Gastrocnemius medialis (tissue), 4 donors: ENCODE measurements at regions not wholly inside any gene's neighbourhood (a gene's known extent, or its start where the extent isn't known, plus 50 kb on each side); places are given as distances from the start of the nearest gene placed in this dataset.
"Not testable (repeated sequence)": the region's sequence is repeated elsewhere in the genome, so short reads cannot be mapped to it uniquely, and the experiment has no call there.

ENCODE experiments used
- ATAC-seq, 2 donors: fragments of 150-250 bp; one replicate each; pipeline ENCODE4 v1.9.1; 2016
- DNase-seq, 2 donors: peaks; one replicate each; pipeline ENCODE4 v3.0.0-alpha.2; 2019
- H3K27ac ChIP-seq, 4 donors: fragments of 200-600 bp; sonication (generic); 1 replicate in 1 of 4; 2 replicates in 3 of 4; pipeline ENCODE4 v1.5.1; 2016 to 2018; ENCODE audit warnings: mild to moderate bottlenecking in 2 of 4, moderate library complexity in 1 of 4
- H3K27me3 ChIP-seq, 3 donors: fragments of 200-600 bp; sonication (generic) in 2 of 3; 1 replicate in 1 of 3; 2 replicates in 2 of 3; pipeline versions ENCODE4 v1.5.1 to v1.6.0; 2016 to 2019; ENCODE audit warnings: mild to moderate bottlenecking in 1 of 3, moderate library complexity in 1 of 3
- H3K36me3 ChIP-seq, 2 donors: fragments of 200-600 bp; sonication (generic) in 1 of 2; one replicate each; pipeline ENCODE4 v1.5.1; 2017 to 2018
- H3K4me1 ChIP-seq, 2 donors: fragments of 200-600 bp; sonication (generic) in 1 of 2; one replicate each; pipeline ENCODE4 v1.5.1; 2016 to 2017; ENCODE audit warnings: mild to moderate bottlenecking in 2 of 2
- H3K4me3 ChIP-seq, 4 donors: fragments of 200-600 bp; sonication (generic) in 3 of 4; 1 replicate in 1 of 4; 2 replicates in 3 of 4; pipeline ENCODE4 v1.5.1; 2016 to 2019; ENCODE audit warnings: mild to moderate bottlenecking in 2 of 4
- H3K9me3 ChIP-seq, 3 donors: fragments of 200-600 bp; sonication (generic) in 2 of 3; 1 replicate in 1 of 3; 2 replicates in 2 of 3; pipeline ENCODE4 v1.5.1; 2016 to 2019
- POLR2A ChIP-seq, 2 donors: fragments of 450-650 bp; IDR thresholded peaks; one replicate each; pipeline ENCODE4 v1.6.1; 2017; ENCODE audit warnings: antibody characterized with exemption in 2 of 2, mild to moderate bottlenecking in 2 of 2, moderate library complexity in 2 of 2
- in situ Hi-C, 4 donors: fragments of 200-750 bp; cut with MboI; loops; one replicate each; pipeline versions ENCODE4 v1.15.0 to v1.8.0; 2017; ENCODE audit warnings: low sequenced_read_pairs in 4 of 4
- intact Hi-C: fragments of 100-400 bp; cut with DNase I; formaldehyde crosslinking; loops from one replicate; pipeline ENCODE4 v1.15.1; 2023; ENCODE audit warnings: low total_unique reads
- TF ChIP-seq, protein P1 (sequence below), 5 experiments: fragments of 450-650 bp in 3 of 5; fragments of 200-600 bp in 2 of 5; sonication (generic) in 2 of 5; IDR thresholded peaks in 4 of 5; conservative IDR thresholded peaks in 1 of 5; 1 replicate in 4 of 5; 2 replicates in 1 of 5; pipeline ENCODE4 v1.5.1; 2016 to 2019; ENCODE audit warnings: antibody characterized with exemption in 5 of 5, mild to moderate bottlenecking in 3 of 5, moderate library complexity in 3 of 5

DNA sequence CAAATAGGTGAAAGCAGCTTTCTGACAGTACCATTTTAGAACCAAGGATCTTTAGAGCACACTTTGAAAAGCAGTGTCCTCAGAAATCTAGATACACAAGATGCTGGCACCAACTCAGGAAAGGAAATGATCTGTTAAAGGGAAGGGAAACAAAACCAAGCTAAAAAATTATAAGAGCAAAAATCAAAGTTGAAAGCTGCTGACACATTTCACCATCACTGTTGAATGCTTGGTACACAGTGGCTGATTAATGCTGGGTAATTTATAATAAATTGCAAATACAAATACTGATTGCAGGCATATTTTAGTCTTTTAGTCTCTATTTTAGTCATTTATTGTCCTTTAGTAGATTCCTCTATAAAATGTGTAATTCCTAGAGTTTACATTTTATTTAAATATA is 1540.1 kb upstream of the PCDH10 start:
- in situ Hi-C loops (no loop called here), intact Hi-C loops (no loop called here)
- H3K27ac ChIP-seq: no peak overlapping the region
- H3K9me3 ChIP-seq: no peaks in the 10 kb centered on the region
- ATAC-seq: no peak
- DNase-seq: no peak
- no peaks in the 10 kb centered on the region for H3K36me3 ChIP-seq
- no peak overlapping the region for H3K4me3 ChIP-seq
- TF ChIP-seq, protein P1, sequence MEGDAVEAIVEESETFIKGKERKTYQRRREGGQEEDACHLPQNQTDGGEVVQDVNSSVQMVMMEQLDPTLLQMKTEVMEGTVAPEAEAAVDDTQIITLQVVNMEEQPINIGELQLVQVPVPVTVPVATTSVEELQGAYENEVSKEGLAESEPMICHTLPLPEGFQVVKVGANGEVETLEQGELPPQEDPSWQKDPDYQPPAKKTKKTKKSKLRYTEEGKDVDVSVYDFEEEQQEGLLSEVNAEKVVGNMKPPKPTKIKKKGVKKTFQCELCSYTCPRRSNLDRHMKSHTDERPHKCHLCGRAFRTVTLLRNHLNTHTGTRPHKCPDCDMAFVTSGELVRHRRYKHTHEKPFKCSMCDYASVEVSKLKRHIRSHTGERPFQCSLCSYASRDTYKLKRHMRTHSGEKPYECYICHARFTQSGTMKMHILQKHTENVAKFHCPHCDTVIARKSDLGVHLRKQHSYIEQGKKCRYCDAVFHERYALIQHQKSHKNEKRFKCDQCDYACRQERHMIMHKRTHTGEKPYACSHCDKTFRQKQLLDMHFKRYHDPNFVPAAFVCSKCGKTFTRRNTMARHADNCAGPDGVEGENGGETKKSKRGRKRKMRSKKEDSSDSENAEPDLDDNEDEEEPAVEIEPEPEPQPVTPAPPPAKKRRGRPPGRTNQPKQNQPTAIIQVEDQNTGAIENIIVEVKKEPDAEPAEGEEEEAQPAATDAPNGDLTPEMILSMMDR (IDR thresholded peaks at IDR 0.05 in 4 of 5, conservative IDR thresholded peaks at IDR 0.05 in 1 of 5): no peak
- no peak for TF ChIP-seq POLR2A (IDR thresholded peaks at IDR 0.05)
- H3K27me3 ChIP-seq: no peaks in the 10 kb centered on the region
- no peaks in the 10 kb centered on the region for H3K4me1 ChIP-seq

DNA sequence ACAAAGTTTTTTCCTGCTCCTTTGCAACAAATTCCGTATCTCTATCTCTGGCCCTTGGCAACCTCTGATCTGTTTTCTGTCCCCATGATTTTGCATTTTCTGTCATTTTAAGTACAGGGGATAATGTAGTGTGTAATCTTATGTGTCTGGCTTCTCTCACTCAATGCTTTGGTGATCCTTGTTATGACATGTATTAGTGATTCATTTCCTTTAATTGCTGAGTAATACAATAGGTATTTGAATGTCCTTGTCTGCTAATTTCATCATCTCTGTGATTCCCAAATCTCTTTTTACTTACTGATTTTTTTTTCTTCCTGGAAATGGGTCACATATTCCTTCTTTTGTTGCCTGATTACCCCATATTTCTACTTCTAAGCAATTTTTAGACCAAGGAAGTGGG is 1538.6 kb upstream of the PCDH10 start:
- H3K4me1 ChIP-seq, H3K9me3 ChIP-seq, intact Hi-C loops, ATAC-seq, H3K27ac ChIP-seq, DNase-seq, in situ Hi-C loops, H3K4me3 ChIP-seq, H3K36me3 ChIP-seq, H3K27me3 ChIP-seq: not testable (repeated sequence)

DNA sequence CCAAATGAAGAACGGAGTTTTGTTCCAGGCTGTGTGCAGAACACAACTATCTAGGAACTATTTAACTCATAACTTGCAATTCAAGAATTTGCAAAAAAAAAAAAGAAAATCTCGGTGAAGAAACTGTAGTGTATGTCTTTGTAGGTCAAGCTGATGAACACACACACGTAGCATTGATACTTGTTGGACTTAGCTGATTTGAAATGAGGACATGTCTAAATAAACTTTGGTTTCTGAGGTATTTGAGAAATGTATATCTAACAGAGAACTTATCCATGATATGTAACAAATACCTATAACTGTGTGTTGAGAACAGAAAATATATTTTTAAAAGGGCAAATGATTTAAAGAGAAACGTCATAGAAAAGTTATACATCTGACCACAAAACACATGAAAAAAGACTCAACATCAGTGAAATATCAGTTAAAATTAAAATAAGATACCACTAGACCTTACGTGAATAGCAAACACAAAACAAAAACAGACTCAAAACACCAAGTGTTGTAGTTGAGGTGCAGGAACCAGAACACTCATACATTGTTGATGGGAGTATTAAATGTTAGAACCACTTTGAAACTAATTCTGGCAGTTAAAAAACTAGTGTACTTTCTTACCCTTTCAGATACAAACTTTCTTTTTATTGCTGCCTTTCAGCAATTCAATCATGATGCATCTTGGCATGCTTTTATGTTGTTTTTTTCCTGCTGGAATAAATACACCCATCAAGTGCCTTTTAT is 1535.8 kb upstream of the PCDH10 start:
- no peak for DNase-seq
- in situ Hi-C loops (no loop called here), intact Hi-C loops (no loop called here)
- Histone ChIP-seq H3K27me3 (no peaks in the 10 kb centered on the region), H3K4me1 (no peaks in the 10 kb centered on the region), H3K36me3 (no peaks in the 10 kb centered on the region), H3K27ac (no peak overlapping the region), H3K9me3 (no peaks in the 10 kb centered on the region), H3K4me3 (no peak overlapping the region)
- TF ChIP-seq, protein P1 (IDR thresholded peaks at IDR 0.05 in 4 of 5, conservative IDR thresholded peaks at IDR 0.05 in 1 of 5): no peak
- TF ChIP-seq POLR2A (IDR thresholded peaks at IDR 0.05): no peak
- ATAC-seq: no peak

DNA sequence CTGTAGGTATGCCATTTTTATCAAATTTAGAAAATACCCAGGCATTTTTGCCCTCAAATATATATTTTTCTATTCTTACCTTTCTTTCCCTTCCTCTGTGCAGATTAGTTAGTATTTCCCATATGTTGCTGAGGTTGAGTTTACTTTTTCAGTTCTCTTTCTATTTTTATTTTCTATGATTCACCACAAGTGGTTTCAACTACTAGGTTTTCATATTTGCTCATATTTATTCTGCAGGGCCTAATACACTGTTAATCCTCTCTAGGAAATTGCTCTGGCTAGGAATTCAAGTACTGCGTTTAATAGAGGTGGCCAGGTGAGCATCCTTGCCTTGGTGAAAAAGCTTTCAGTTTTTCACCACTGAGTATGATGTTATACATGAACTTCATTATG is 1535.3 kb upstream of the PCDH10 start:
- Histone ChIP-seq H3K27me3 (no peaks in the 10 kb centered on the region), H3K4me1 (no peaks in the 10 kb centered on the region), H3K4me3 (no peak overlapping the region), H3K36me3 (no peaks in the 10 kb centered on the region), H3K27ac (no peak overlapping the region), H3K9me3 (no peaks in the 10 kb centered on the region)
- DNase-seq: no peak
- in situ Hi-C loops: no loop called here
- ATAC-seq: no peak
- intact Hi-C loops: no loop called here
- no peak for TF ChIP-seq POLR2A (IDR thresholded peaks at IDR 0.05)
- TF ChIP-seq, protein P1 (IDR thresholded peaks at IDR 0.05 in 4 of 5, conservative IDR thresholded peaks at IDR 0.05 in 1 of 5): no peak

DNA sequence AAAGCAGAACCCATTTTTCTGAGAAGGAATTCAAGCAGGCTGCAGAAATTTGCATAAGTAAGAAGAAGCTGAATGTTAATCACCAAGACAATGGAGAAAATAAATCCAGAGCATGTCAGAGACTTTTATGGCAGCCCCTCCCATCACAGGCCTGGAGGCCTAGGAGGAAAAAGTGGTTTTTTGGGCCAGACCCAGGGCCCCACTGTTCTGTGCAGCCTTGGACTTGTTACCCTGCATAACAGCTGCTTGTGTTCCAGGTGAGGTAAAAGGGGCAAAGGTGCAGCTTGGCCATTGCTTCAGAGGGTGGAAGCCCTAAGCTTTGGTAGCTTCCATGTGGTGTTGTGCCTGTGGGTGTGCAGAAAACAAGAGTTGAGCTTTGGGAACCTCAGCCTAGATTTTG is 1516.2 kb upstream of the PCDH10 start:
- DNase-seq: no peak
- Histone ChIP-seq H3K36me3 (no peaks in the 10 kb centered on the region), H3K27me3 (no peaks in the 10 kb centered on the region), H3K9me3 (no peaks in the 10 kb centered on the region), H3K4me1 (no peaks in the 10 kb centered on the region), H3K27ac (no peak overlapping the region), H3K4me3 (no peak overlapping the region)
- ATAC-seq: no peak
- TF ChIP-seq POLR2A (IDR thresholded peaks at IDR 0.05): no peak
- TF ChIP-seq, protein P1 (IDR thresholded peaks at IDR 0.05 in 4 of 5, conservative IDR thresholded peaks at IDR 0.05 in 1 of 5): no peak
- in situ Hi-C loops (no loop called here), intact Hi-C loops (no loop called here)
